GM23248 (cell line): ENCODE measurements at regions not wholly inside any gene's neighbourhood (a gene's known extent, or its start where the extent isn't known, plus 50 kb on each side); places are given as distances from the start of the nearest gene placed in this dataset.

ENCODE experiments used
- EZH2 ChIP-seq: fragments of 200-600 bp; sonication (generic); IDR thresholded peaks from 2 replicates; pipeline ENCODE4 v1.6.1; 2018; ENCODE audit warnings: antibody characterized with exemption, mild to moderate bottlenecking; ENCODE audit not compliant: insufficient read depth, poor library complexity, severe bottlenecking
- EZH2phosphoT487 ChIP-seq: fragments of 200-600 bp; sonication (generic); IDR thresholded peaks from 2 replicates; pipeline ENCODE4 v1.6.1; 2018; ENCODE audit warnings: antibody characterized with exemption, moderate library complexity, mild to moderate bottlenecking, low read depth; ENCODE audit not compliant: insufficient read depth

DNA sequence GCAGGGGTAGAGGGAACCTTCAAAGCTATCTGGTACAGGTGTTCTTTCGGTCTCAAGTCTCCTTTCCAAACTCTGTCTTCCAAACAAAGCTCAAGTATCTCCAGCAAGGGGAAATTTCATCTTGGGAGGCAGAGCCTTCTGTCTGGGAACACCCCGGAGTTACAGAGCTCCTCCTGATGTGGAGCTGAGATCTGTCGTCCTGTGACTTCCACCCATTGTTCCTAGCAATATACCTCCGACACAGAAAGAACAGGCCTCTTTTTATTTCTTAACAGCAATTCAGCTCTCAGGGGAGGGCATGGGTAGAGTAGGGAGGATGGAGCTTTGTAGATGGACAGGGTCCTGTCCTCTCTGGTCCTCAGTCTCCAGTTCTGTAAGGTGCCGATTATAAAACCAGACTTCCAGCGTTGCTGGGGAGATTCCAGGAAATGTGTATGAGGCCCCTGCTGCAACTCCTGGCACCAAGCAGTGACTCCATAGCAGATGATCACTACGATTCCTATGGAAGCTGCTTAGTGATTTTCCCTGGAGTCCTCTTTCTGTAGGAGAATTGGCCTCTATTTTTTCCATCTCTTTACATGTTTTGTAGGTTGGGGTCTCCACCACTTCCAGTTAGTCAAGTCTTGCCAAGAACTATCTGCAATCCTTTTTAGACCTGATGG is 56.0 kb upstream of the ARGLU1 start:
- no peak for TF ChIP-seq EZH2
- no peak for TF ChIP-seq EZH2phosphoT487
